Right renal cortex interstitium (tissue), 3 donors: ENCODE measurements at regions not wholly inside any gene's neighbourhood (a gene's known extent, or its start where the extent isn't known, plus 50 kb on each side); places are given as distances from the start of the nearest gene placed in this dataset.

Source experiments
- DNase-seq, 3 donors: peaks; one replicate each; pipeline ENCODE4 v3.0.0-alpha.2; 2013; ENCODE audit warnings: low read depth in 3 of 3, low spot score in 2 of 3

- DNase-seq = no peak
Measured at GRCh38 chr4:43242606-43243005, 350.1 kb downstream of the GRXCR1 start.

GRCh38 chr4:43243433-43244116 is 351.1 kb downstream of the GRXCR1 start:
- DNase-seq = no peak

- DNase-seq = no peak
Measured at GRCh38 chr4:43244688-43245382, 352.3 kb downstream of the GRXCR1 start.

- DNase-seq = no peak
Measured at GRCh38 chr4:43251841-43252240, 359.3 kb downstream of the GRXCR1 start.

GRCh38 chr4:43253541-43253940 is 361.0 kb downstream of the GRXCR1 start:
- DNase-seq = no peak

- DNase-seq = no peak
Measured at GRCh38 chr4:43264730-43265129, 372.2 kb downstream of the GRXCR1 start.

GRCh38 chr4:43271946-43272345 is 379.4 kb downstream of the GRXCR1 start:
- no peak for DNase-seq

- DNase-seq = no peak
Measured at GRCh38 chr4:43274376-43274775, 381.9 kb downstream of the GRXCR1 start.

GRCh38 chr4:43275779-43276178 is 383.3 kb downstream of the GRXCR1 start:
- no peak for DNase-seq

GRCh38 chr4:43276321-43276720 is 383.8 kb downstream of the GRXCR1 start:
- no peak for DNase-seq

- no peak for DNase-seq
Measured at GRCh38 chr4:43277003-43277402, 384.5 kb downstream of the GRXCR1 start.

- no peak for DNase-seq
Measured at GRCh38 chr4:43282534-43282933, 390.0 kb downstream of the GRXCR1 start.

GRCh38 chr4:43286137-43286536 is 393.6 kb downstream of the GRXCR1 start:
- DNase-seq = no peak

GRCh38 chr4:43296946-43297528 is 404.5 kb downstream of the GRXCR1 start:
- no peak for DNase-seq

- no peak for DNase-seq
Measured at GRCh38 chr4:43316813-43317212, 424.3 kb downstream of the GRXCR1 start.

- DNase-seq = no peak
Measured at GRCh38 chr4:43325220-43325967, 432.9 kb downstream of the GRXCR1 start.

- no peak for DNase-seq
Measured at GRCh38 chr4:43330288-43330687, 437.8 kb downstream of the GRXCR1 start.

- DNase-seq = no peak
Measured at GRCh38 chr4:43331226-43332051, 438.9 kb downstream of the GRXCR1 start.

GRCh38 chr4:43332052-43332425 is 439.5 kb downstream of the GRXCR1 start:
- no peak for DNase-seq

- no peak for DNase-seq
Measured at GRCh38 chr4:43337707-43338106, 445.2 kb downstream of the GRXCR1 start.

GRCh38 chr4:43339435-43339834 is 446.9 kb downstream of the GRXCR1 start:
- DNase-seq = no peak
